Stimulated activated CD8-positive, alpha-beta memory T cell treated with anti-CD3 and anti-CD28 coated beads, Interleukin-15, amount 100 ng/mL, for 4 hours (primary cell): ENCODE measurements at regions not wholly inside any gene's neighbourhood (a gene's known extent, or its start where the extent isn't known, plus 50 kb on each side); places are given as distances from the start of the nearest gene placed in this dataset.
A peak's percentile ranks its signal among the peaks of the same experiment; 100 is the strongest.

Experiments used
- DNase-seq, 2 donors: peaks; one replicate each; pipeline ENCODE4 v3.0.0-alpha.2; 2020; ENCODE audit warnings: low read depth in 2 of 2

DNA sequence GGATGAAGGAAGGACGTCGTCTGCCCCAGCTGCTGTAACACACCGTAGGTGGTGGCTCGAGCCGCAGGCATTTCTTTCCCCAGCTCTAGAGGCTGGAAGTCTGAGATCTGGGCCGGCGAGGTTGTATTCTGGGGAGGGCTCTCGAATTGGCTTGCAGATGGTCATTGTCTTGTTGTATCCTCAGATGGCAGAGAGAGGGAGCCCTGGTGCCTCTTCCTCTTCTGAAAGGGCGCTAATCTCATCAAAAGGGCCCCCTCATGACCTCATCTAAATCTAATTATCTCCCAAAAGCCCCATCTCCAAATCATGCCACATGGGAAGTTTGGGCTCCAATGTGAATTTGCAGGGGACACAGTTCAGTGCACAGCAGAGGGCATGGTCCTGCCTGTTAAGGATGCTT lies 109.0 kb downstream of the SIK1 start:
- no peak for DNase-seq

DNA sequence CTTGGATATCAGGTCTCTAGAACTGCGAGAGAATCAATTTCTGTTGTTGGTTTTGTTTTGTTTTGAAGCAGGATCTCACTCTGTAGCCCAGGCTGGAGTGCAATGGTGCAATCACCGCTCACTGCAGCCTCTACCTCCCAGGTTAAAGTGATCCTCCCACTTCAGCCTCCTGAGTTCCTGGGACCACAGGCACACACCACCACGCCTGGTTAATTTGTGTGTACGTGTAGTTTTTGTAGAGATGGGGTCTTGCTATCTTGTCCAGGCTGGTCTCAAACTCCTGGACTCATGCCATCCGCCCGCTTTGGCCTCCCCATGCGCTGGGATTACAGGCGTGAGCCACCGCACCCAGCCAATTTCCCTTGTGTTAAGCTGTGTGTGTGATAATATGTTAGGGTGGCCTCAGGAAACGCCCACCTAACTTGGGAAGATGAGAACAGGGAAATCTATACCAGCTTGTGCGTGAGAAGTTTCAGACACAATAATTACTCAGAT lies 109.6 kb downstream of the SIK1 start:
- DNase-seq: no peak

DNA sequence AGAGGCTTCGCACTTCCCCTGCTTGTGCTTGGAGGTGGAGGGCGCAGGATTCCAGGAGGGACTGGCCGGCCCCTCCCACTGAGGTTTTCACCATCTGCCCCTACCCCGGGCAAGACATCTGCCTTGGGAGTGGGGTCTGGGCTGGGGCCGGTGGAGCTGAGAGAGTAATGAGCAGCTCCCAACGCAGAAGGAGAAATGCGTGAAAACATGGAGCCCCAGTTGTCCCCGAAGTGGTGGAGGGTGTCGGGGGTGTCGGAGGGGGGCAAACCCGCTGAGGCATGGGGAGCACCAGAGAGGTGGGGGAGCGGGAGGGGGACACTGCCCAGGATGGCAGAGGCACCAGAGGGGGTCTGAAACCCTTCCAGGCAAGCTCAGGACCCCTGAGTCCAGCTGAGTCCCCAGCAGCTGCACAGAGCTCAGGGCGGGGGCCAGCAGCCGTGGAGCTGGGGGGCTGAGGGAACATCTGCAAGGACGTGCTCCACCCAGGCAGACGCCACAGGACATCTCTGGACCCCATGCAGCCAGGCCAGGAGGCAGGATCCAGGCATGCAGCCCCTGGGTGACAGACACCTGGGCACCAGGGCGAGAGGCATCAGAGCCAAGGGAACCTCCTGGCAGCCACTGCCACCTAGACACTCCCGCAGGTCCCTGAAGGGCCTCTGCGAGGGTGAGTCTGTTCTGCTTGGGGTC lies 110.6 kb downstream of the SIK1 start:
- no peak for DNase-seq

DNA sequence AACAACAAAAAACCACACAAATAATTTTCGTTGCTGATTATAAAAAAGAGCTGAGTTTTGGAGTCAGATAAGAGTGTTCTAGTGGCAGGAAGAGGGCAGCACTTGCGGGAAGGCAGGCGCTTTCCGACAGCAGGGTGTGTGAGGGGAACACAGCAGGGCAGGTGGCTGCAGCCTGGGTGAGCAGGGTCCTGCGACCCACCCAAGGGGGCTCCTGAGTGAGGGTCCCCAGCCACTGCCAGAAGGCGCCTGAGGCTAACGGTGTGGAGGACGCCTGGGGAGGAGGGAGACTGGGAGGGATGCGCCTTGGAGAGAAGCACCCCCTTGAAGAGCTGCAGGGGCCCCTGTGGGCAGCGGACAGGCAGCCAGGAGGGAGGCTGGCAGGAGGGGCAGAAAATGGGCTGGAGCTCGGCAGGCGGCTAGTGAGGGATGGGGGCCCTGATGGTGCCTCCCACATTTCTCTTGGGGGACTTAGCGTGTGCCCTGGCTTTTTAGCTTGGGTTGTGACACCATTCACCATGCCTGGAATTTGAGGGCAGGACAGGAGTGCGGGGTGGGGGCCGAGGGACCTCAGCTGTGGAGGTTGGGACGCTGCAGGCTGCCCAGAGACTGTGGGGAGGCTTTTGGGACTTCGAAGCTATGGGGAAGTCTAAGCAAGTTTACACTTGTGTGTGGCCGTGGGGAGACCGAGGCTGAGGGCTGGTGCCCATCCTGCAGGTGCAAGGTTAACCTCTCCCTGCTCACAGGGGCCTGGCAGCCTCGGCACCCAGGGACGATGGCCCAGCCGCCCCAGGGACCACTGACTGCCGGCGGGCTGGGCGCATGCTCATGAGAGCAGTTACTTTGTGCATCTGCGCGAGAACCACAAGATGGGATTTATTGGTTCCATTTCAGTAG lies 111.4 kb downstream of the SIK1 start:
- DNase-seq: peak in 1 of 2 donors; percentile 5

DNA sequence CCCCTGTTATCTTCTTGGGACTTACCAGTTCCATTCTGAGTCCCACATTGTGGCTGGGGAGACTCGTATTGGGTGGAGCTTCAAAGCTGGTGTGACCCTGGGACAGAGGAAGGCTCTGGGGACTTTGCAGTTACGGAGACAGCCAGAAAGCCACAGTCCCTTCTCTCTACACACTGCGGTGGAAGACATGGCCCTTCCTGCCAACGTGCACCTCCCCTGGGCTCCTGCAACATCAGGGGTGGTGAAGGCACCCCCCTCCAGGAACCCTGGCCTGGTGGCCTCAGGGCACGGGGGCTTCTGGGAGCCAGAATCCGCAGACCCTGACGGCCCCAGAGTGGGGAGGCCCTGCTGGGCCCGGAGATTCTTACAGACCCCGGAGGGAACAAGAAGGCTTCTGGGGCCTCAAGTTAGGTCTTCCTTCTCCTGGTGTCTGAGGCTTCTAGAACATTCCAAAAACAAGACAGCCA lies 113.0 kb downstream of the SIK1 start:
- no peak for DNase-seq

DNA sequence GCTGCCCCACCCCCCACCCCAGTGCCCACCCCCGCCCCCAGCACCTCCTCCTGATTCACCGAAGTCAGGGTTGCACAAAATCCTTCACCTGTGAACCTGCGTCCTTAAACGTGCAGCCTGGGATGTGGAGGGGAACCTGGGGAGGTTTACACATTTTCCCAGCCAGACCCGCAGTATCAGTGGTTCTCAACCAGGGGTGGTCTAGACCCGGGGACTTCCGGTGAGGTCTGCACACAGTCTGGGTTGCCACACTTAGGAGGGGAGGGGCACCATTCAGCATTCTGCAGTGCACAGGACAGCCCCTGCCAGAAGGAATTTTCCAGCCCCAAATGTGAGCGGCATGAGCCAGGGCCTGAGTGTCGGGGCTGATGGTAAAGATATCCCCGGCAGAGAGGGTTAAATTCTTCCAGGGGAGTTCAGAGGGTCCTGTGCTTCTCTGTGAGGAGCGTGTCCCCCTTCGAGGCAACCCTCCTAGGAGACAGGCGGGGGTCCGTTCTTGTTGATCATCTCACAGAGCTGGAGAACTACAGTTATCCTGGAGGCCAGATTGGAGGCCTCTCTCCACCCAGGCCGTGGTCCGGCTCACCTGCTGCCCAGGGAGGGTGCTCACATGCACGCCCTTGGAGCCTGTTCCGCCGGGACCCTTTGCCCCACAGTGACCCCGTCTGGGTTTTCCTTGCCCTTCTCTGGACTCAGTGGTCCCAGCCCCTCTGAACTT lies 113.6 kb downstream of the SIK1 start:
- no peak for DNase-seq

DNA sequence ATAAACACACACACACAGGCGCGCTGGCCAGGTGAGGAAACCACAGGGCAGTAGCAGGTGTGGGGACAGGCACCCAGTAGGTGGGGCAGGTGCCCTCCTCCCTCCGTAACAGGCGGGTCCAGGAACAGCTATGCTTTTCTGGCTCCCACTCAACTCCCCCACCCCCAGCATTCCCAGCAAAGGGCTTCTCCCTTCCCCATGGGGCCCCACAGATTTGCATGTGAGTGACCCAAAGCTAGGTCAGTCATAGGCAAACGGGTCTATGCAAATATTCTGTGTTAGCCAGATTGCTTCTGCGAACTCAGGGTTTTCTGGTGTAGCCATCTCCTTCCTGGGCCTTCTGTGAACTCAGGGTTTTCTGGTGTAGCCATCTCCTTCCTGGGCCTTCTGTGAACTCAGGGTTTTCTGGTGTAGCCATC lies 114.2 kb downstream of the SIK1 start:
- no peak for DNase-seq

DNA sequence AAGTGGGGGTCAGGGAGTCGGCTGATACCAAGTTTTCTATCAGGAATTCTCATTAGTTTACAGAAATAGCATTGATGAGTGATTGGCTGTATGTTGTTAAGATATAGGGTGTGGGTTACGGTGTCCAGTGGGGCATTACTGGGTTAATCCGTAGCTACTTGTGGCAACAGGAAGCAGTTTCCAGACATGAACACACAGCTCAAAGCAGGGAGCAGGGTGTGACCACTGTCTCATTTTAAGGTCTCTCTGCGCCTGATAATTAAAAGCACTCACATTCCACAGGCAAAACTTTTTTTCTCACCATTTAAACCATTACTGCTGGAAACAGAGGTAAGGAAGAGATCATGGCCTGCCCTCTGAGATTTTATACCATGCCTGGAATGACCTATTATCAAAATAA lies 114.9 kb downstream of the SIK1 start:
- no peak for DNase-seq

DNA sequence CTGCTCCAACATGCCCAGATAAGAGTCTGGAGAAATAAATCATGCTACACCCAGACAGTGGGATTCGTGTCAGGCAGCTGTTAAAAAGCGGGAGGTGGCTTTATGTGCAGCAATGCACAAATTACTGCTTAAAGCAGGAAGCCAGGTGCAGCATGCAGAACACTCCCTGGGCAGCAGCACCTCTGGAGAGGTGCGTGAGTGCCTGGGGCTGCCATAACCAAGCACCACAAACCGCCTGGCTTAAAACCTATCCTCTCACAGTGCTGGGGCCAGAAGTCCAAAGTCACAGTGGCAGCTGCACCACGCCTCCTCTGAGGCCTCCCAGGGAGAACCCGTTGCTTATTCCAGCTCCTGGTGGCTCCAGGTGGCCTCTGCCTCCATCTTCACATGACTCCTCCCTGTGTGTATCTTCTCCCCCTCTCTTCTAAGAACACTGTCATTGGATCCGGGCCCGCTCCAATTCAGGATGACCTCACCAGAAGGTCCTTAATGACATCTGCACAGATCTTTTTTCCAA lies 115.6 kb downstream of the SIK1 start:
- DNase-seq: no peak

DNA sequence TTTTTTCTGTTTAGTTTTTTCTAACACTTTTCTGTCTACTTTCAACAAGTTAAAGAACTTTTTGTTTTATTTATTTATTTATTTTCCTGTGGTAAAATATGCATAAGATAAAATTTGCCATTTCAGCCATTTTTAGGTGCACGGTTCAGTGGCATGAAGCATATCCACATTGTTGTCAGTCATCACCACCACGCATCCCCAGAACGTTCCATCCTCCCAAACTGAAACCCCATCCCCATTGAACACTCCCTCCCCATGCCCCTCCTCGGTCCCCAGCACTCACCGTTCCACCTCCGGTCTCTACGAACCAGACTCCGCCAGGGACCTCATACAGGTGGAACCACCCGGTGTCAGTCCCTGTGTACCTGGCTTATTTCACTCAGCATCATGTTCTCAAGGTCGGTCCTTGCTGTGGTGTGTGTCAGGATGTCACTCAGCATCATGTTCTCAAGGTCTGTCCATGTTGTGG lies 118.1 kb downstream of the SIK1 start:
- DNase-seq: no peak

DNA sequence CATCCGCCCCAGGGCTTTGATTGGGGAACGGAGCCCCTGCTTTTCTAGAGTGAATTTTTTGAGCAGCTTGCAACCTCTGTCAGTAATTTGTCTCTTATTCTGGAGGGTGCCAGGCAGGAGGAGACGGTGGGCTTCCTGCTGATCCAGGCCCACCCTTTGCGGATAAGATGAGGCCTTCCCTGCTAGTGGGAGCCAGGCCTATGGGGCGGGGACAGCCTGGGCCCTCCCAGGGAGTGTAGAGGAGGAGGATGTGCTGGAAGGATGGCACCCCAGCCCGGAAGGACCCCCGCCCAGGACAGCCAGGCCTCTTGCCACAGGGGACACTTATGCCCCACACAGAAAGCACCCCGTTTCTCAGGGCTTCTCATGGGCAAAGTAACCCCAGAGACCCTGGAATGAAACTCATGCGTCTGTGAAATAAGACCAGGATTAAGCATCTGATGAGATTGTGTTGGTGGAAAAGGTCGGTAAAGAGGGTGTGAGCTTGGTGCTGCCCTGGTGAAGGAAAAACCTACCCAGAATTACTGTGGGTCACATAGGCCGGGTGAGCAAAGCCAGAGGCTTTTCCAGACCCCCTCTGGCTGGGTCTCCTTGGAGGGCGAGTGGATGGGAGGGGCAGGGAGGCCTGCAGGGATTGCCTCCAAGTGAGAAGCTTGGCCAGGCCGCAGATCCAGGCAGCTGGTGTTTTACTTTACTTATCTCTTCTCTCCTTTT lies 118.7 kb downstream of the SIK1 start:
- no peak for DNase-seq

DNA sequence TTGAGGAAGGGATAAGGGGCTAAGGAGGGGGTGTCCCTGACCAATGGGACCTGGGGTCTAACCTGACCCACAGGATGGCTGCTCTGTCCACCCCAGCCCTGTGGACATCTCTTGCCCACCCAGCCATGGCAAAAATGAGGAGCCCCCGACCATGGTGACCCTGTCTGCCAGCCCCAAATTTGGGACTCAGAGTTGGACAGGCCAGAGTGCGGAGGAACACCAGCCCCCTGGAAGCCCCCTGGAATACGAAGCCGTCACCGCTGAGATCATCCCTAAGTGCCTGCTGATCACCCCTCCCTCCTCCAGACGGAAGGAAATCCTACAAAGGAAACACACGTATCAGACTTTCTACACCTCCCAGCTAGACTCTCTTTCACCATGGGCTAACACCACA lies 119.3 kb downstream of the SIK1 start:
- no peak for DNase-seq

DNA sequence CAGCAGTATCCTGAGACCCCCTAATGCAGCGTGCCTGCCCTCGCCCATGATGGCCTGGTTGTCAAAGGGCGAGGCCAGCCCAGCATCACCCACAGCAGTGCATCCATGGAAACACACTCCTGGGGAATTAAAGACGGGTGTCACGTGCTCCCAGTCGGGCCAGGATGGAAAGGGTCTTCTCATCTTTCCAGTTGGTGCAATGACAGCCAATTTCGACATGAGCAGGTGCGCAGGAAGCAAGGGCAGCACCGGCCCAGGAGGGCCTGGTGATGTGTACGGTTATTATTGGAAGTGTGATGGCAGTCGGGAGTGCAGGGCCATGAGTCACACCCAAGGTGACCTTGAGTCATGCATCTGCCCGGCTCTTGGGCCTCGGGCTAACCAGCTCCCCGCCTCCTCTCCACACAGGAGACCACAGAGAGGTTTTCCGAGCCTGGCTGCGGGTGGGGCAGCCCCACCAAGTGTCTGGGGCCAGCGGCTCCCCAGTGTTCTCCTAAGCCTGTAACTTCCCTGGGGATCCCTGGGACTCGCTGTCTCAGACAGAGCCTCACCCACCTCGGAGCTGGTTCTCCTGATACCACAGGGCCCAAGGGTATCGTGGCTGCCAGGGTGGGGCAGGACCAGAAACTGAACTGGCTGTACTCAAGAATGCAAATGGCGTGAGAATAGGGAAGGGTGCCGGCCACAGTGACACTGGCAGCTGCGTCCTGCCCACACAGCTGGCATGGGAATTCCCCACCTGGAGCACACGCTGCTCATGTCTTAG lies 119.8 kb downstream of the SIK1 start:
- DNase-seq: no peak

DNA sequence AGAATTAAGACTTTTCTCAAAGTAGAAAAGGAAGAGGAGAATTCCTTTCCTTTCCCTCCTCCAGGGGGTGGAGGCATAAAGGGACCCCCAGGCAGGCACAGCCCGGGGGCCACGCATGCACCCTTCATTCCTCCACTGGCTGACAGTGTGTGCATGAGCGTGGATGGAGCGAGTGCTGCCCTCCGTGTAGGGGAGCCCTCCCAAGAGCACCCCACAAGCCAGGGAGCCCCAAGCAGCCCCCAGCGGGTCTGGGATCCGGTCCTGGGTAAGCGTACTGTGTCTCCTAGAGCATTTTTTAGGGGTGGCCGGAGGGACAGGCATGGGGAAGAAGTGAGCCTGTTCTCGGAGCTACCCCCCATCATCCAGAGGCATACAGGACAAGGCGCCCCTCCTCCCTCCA lies 120.5 kb downstream of the SIK1 start:
- DNase-seq: no peak

DNA sequence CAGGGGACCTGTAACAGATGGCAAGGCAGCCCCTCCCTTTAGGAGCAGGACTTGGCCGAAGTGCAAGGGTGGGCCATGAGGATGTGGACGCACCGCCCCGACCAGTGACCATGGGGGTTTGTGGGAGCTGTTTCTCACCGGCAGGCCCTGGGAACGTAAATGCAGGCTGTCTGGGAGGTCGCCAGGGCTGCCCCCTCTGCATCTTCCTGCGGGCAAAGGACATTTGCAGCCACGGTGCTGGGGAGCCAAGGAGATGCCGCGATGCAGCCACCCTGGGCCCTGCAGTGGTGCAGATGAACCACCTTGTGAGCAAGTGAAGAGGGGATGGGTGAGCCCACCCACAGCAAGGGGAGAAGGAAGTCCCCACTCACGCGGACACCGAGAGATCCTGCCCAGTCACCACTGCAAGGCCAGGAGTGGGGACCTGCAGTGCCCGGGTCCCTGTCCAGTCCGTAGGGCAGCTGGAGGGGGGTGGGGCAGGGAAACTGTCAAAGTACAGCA lies 121.1 kb downstream of the SIK1 start:
- no peak for DNase-seq

DNA sequence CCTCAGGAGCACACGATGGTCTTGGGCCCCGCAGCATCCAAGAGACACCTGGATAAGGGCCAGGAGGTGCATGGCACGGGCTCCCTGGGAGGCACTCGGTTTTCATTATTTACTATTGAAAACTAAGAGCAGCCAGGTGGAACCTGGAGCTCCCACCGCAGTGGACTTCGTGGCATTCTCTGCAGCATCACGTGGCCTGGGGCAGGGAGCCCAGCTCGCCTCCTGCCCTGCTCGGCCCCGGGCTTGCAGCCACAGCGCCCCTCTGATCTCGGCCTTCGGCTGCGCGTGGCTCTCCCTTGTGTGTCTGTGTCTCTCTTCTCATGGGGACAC lies 121.6 kb downstream of the SIK1 start:
- no peak for DNase-seq

DNA sequence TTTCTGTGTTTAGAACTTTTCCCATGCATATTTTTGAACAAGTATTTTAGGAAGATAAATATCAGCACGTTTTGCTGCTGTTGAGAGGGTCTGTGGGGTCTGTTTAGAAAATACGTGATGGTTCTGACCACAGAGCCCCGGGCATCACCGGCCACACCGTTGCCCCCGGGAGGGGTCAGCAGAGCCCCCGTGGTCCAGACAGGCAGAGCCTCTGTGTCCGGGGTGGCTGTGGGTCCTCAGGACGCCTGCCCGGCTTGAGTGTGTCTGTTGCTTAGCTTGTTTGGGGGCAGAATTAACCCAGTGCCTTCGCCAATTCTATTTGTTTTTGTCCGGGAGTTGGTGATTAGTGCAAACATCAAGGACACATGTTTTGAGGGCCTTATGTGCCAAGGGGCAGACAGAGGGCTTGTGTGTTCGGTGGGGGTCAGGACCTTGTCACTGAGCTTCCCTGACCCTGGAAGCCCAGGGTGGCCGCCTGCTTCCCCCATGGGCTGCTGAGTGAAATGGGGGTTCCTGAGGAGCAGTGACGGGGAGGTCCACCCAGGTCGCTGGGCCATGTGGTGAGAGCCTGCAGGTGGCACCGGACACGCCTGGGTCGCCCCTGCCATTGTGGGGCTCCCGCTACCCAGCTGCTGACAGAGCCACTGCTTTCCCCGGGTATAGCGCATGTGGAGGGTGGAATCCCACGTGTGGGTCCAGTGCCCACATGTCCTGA lies 122.2 kb downstream of the SIK1 start:
- DNase-seq: no peak

DNA sequence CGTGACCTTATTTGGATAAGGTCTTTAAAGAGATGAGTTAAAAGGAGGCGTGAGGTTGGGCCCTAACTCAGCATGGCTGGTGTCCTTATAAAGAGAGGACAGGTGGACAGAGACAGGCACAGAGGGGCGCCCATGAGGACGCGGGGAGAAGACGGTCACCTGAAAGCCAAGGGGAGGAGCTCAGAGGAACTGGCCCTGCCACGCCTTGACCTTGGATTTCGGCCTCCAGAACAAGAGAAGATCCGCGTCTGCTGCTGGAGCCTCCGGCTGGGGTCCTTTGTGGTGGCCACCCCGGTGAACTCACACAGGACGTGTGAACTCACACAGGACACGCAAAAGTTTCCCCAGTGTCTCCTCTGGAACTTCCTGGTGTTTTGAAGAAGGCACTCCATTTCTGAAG lies 122.7 kb downstream of the SIK1 start:
- no peak for DNase-seq

DNA sequence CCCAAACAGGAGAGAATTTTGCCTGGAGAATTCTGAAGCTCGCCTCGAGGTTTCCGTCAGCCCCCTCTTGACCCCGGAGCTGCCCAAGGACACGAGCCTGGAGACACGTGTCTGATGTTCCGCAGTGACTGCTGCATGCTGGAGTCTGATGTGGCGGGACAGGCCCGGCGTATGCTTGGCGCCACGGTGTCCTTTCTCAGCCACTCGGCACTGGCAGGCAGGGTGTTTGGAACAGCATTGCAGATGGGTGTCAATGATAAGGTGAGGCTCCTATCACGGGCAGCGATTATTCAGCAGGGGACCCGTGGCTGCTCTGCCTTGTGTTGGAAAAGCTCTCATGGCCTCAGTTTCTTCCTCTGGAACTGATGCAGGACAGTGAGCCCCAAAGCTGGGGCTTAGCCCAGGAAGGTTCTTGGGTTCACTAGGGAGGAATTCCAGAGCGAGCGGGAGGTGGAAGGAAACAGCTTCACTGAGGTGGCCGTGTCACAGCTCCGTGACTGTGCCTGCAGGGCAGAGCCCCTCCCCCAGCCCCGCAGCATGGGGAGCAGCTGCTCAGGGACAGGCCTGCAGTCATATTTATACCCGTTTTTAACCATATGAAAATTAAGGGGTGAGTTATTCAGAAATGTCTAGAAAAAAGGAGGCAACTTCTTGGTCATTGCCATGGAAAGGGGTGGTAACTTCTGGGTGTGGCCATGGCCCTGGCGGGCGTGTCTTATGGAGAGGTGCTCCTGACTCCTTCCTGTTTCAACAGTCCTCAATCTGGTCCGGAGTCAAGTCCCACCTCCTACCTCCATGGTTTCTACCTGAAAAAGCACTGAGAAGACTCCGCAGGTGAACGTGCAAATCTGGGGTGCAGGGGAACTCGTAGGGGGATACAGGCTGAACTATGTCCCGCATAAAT lies 123.4 kb downstream of the SIK1 start:
- no peak for DNase-seq
